Endodermal cell (in vitro differentiated cells): ENCODE measurements at regions not wholly inside any gene's neighbourhood (a gene's known extent, or its start where the extent isn't known, plus 50 kb on each side); places are given as distances from the start of the nearest gene placed in this dataset.

Experiments
- DNase-seq: peaks from one replicate; pipeline ENCODE4 v3.0.0-alpha.2; 2017
- H3K27ac ChIP-seq: 2 replicates; pipeline ENCODE4 v1.5.1; 2013; ENCODE audit warnings: mild to moderate bottlenecking, low read depth, low read length, moderate library complexity
- H3K27me3 ChIP-seq: 2 replicates; pipeline ENCODE4 v1.6.1; 2013; ENCODE audit warnings: mild to moderate bottlenecking, low read length, moderate library complexity; ENCODE audit not compliant: insufficient read depth, control insufficient read depth, poor library complexity, severe bottlenecking
- H3K36me3 ChIP-seq: 2 replicates; pipeline ENCODE4 v1.7.0; 2013; ENCODE audit warnings: mild to moderate bottlenecking, low read length, moderate library complexity; ENCODE audit not compliant: control insufficient read depth, insufficient read depth
- H3K4me1 ChIP-seq: one replicate; pipeline ENCODE4 v1.7.0; 2013; ENCODE audit warnings: low read length; ENCODE audit not compliant: control insufficient read depth, insufficient read depth
- H3K4me3 ChIP-seq: 2 replicates; pipeline ENCODE4 v1.5.1; 2013; ENCODE audit warnings: mild to moderate bottlenecking, low read length, moderate library complexity
- H3K9ac ChIP-seq: 2 replicates; pipeline ENCODE4 v1.6.1; 2013; ENCODE audit warnings: mild to moderate bottlenecking, low read length, moderate library complexity; ENCODE audit not compliant: poor library complexity, severe bottlenecking; ENCODE audit errors: extremely low read depth
- H3K9me3 ChIP-seq: 2 replicates; pipeline ENCODE4 v1.6.1; 2013; ENCODE audit warnings: mild to moderate bottlenecking, low read length, moderate library complexity; ENCODE audit not compliant: control insufficient read depth
- H3K27ac Mint-ChIP-seq: 2 replicates; pipeline ENCODE4 v1.8.0; 2020; ENCODE audit warnings: mixed read lengths
- H3K27me3 Mint-ChIP-seq: 2 replicates; pipeline ENCODE4 v1.8.0; 2021; ENCODE audit warnings: mild to moderate bottlenecking, mixed read lengths; ENCODE audit not compliant: insufficient read depth
- H3K36me3 Mint-ChIP-seq: 2 replicates; pipeline ENCODE4 v1.8.0; 2020; ENCODE audit warnings: low read depth, mixed read lengths
- H3K4me1 Mint-ChIP-seq: 2 replicates; pipeline ENCODE4 v1.8.0; 2020; ENCODE audit warnings: mixed read lengths
- H3K4me3 Mint-ChIP-seq: 2 replicates; pipeline ENCODE4 v1.8.0; 2020; ENCODE audit warnings: mild to moderate bottlenecking, moderate library complexity, mixed read lengths
- H3K9me3 Mint-ChIP-seq: 2 replicates; pipeline ENCODE4 v1.8.0; 2020; ENCODE audit warnings: mild to moderate bottlenecking, mixed read lengths
- WGBS, 2 experiments: methylation state at CpG; one replicate each; pipeline versions ENCODE4 v1.1.5 to v1.1.7; 2013; ENCODE audit warnings: missing lambda C conversion rate in 2 of 2, mixed read lengths in 1 of 2; ENCODE audit not compliant: insufficient coverage in 1 of 2, insufficient read length in 1 of 2; 5-methylcytosine and 5-hydroxymethylcytosine counted together
- TF ChIP-seq, protein P1 (sequence below): fragments of 200-600 bp; sonication (generic); conservative IDR thresholded peaks from 2 replicates; pipeline ENCODE4 v1.5.0; 2021; ENCODE audit warnings: antibody characterized with exemption, mild to moderate bottlenecking

DNA sequence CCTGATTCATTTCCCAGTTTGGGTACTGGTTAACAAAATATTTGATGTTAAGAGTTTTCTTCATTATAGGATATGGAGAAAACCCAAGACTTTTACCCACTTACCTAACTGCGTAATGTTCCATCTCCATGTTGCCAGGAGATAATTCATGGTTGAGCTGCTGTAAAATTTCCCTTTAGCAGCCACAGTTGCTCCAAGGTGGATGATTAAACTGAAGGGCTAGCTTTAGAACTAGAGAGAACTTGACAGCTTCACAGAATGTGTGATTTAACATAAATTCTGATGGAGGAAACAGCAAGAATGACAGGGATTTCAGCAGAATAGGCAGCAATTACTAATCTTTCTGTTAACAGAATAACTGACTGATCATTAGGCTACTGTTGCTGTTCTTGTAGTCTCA is 236.1 kb downstream of the MEF2C start:
- TF ChIP-seq, protein P1, sequence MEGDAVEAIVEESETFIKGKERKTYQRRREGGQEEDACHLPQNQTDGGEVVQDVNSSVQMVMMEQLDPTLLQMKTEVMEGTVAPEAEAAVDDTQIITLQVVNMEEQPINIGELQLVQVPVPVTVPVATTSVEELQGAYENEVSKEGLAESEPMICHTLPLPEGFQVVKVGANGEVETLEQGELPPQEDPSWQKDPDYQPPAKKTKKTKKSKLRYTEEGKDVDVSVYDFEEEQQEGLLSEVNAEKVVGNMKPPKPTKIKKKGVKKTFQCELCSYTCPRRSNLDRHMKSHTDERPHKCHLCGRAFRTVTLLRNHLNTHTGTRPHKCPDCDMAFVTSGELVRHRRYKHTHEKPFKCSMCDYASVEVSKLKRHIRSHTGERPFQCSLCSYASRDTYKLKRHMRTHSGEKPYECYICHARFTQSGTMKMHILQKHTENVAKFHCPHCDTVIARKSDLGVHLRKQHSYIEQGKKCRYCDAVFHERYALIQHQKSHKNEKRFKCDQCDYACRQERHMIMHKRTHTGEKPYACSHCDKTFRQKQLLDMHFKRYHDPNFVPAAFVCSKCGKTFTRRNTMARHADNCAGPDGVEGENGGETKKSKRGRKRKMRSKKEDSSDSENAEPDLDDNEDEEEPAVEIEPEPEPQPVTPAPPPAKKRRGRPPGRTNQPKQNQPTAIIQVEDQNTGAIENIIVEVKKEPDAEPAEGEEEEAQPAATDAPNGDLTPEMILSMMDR = no peak
- Histone ChIP-seq H3K36me3 (no peaks in the 10 kb centered on the region), H3K9me3 (no peaks in the 10 kb centered on the region), H3K9ac (no peak overlapping the region), H3K27ac (no peak overlapping the region), H3K27me3 (peaks cover 7% of the 10 kb centered on the region), H3K4me1 (no peaks in the 10 kb centered on the region), H3K4me3 (no peak overlapping the region)
- 95% methylated on average over 1 of the region's 1 CpG; no CpG with 5 or more reads in 1 of the 2 experiments for WGBS, 2 experiments
- H3K4me1 Mint-ChIP-seq = no peaks in the 10 kb centered on the region
- H3K27me3 Mint-ChIP-seq = peaks cover 9% of the 10 kb centered on the region
- no peak for DNase-seq
- H3K4me3 Mint-ChIP-seq = no peak overlapping the region
- no peaks in the 10 kb centered on the region for H3K9me3 Mint-ChIP-seq
- no peak overlapping the region for H3K27ac Mint-ChIP-seq
- no peaks in the 10 kb centered on the region for H3K36me3 Mint-ChIP-seq

DNA sequence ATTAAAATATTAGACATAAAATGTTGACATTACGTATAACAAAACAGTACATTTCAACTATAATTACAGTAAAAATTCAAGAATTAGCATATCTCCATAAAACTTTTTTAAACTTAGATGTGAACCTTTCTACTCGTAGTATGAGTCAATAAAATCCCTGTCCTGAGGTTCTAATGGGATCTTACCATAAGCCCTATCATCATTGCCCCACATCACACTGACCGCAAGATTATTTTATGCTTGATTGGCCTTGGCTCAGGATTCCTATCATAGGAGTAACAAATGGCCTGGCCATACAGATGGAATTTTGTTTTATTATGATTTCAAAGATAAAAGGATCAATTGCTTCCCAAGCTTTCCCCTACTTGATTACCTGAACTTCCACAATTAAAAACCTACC is 238.3 kb downstream of the MEF2C start:
- no peaks in the 10 kb centered on the region for H3K4me1 ChIP-seq
- WGBS, 2 experiments = 90 to 100% methylated on average over 1 to 3 of the region's 3 CpGs

DNA sequence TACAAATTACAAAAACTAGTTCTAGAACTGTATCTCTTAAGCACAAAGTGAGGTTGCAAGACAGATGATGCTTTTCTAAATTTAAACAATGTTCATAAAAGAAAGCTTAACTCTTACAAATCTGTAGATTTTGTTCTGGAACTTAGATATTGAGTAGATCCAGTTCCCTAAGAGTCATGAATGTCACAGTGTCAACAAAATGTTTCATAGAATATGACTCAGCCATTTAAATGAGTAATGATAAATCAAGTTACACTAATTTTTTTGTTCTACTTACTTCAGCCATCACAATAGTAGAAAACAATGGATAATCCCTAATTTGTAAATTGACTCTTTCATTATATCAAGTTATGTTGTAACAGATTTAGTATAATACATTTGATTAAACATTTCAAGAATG is 239.7 kb downstream of the MEF2C start:
- Mint-ChIP-seq H3K9me3 (no peaks in the 10 kb centered on the region), H3K4me3 (no peak overlapping the region), H3K27ac (no peak overlapping the region), H3K27me3 (peaks cover 12% of the 10 kb centered on the region), H3K4me1 (no peaks in the 10 kb centered on the region), H3K36me3 (no peaks in the 10 kb centered on the region)
- H3K27me3 ChIP-seq = peaks cover 3% of the 10 kb centered on the region
- no peaks in the 10 kb centered on the region for H3K4me1 ChIP-seq
- DNase-seq = no peak
- no peak overlapping the region for H3K27ac ChIP-seq
- no peak overlapping the region for H3K4me3 ChIP-seq
- H3K9me3 ChIP-seq = no peaks in the 10 kb centered on the region
- TF ChIP-seq, protein P1 = no peak
- H3K9ac ChIP-seq = no peak overlapping the region
- H3K36me3 ChIP-seq = no peaks in the 10 kb centered on the region

More for the DNA sequence above, 238.3 kb downstream of the MEF2C start:
- Mint-ChIP-seq H3K9me3 (no peaks in the 10 kb centered on the region), H3K27me3 (peaks cover 9% of the 10 kb centered on the region), H3K4me3 (no peak overlapping the region), H3K4me1 (no peaks in the 10 kb centered on the region), H3K36me3 (no peaks in the 10 kb centered on the region), H3K27ac (no peak overlapping the region)
- DNase-seq = no peak
- TF ChIP-seq, protein P1 = no peak
- Histone ChIP-seq H3K27me3 (peaks cover 7% of the 10 kb centered on the region), H3K27ac (no peak overlapping the region), H3K36me3 (no peaks in the 10 kb centered on the region), H3K9ac (no peak overlapping the region), H3K9me3 (no peaks in the 10 kb centered on the region), H3K4me3 (no peak overlapping the region)
